GM12878 (cell line): ENCODE measurements at regions not wholly inside any gene's neighbourhood (a gene's known extent, or its start where the extent isn't known, plus 50 kb on each side); places are given as distances from the start of the nearest gene placed in this dataset.
"Not testable (repeated sequence)": the region's sequence is repeated elsewhere in the genome, so short reads cannot be mapped to it uniquely, and the experiment has no call there.

Source experiments
- ATAC-seq: fragments of 200-7000 bp; cut with Tn5 transposase; 3 replicates; pipeline ENCODE4 v1.9.1; 2020; ENCODE audit warnings: mild to moderate bottlenecking, moderate library complexity
- BruUV-seq: library from RNA; stranded (reverse); fragments of 400-500 nt; replicated peaks from 2 replicates; lab custom pipeline; 2021; lab: Mats Ljungman, UMichigan
- CTCF ChIA-PET: fragments of 300-600 bp; sonication (Branson Sonifier 250); formaldehyde crosslinking; extraction: SDS; loops from one replicate; lab custom pipeline; 2021; ENCODE audit warnings: inconsistent platforms; lab: Yijun Ruan, JAX
- POLR2A ChIA-PET: fragments of 350-600 bp; formaldehyde crosslinking; extraction: SDS; loops from one replicate; lab custom pipeline; 2021; ENCODE audit warnings: inconsistent platforms; lab: Charles Lee
- RAD21 ChIA-PET: fragments of 300-600 bp; sonication (Branson Sonifier 250); formaldehyde crosslinking; loops from one replicate; lab custom pipeline; 2023; ENCODE audit warnings: antibody characterized with exemption; ENCODE audit not compliant: unreplicated experiment; lab: Charles Lee
- SMC1A ChIA-PET: fragments of 300-600 bp; sonication (Branson Sonifier 250); formaldehyde crosslinking; loops from one replicate; lab custom pipeline; 2023; ENCODE audit not compliant: unreplicated experiment, uncharacterized antibody; lab: Charles Lee
- DNase-seq: peaks from one replicate; pipeline ENCODE4 v3.0.0-alpha.2; 2011; ENCODE audit warnings: low read depth, low spot score
- FAIRE-seq: peaks from 3 replicates; lab custom pipeline; 2011; peaks lifted over from hg19 to GRCh38; lab: Jason Lieb, UNC
- H2AFZ ChIP-seq: 2 replicates; pipeline ENCODE4 v1.6.0; 2011; ENCODE audit warnings: low read depth, low read length, control low read depth; ENCODE audit not compliant: control insufficient read depth
- H3K27ac ChIP-seq: 2 replicates; pipeline ENCODE4 v1.5.1; 2011; ENCODE audit warnings: control low read depth; ENCODE audit not compliant: control insufficient read depth, insufficient read depth
- H3K27me3 ChIP-seq, 2 experiments: replicated peaks in 1 of 2; 2 replicates each; pipeline versions ENCODE4 v1.6.0 to v1.6.1; 2011; ENCODE audit warnings: low read length in 1 of 2; ENCODE audit not compliant: control insufficient read depth in 2 of 2, insufficient read depth in 2 of 2
- H3K36me3 ChIP-seq, 2 experiments: 2 replicates each; pipeline ENCODE4 v1.5.1; 2011; ENCODE audit warnings: low read length in 1 of 2; ENCODE audit not compliant: control insufficient read depth in 2 of 2, insufficient read depth in 2 of 2
- H3K4me1 ChIP-seq: 2 replicates; pipeline ENCODE4 v1.6.1; 2011; ENCODE audit warnings: mild to moderate bottlenecking, low read length, moderate library complexity, mixed read lengths; ENCODE audit not compliant: control insufficient read depth, insufficient read depth
- H3K4me2 ChIP-seq: 2 replicates; pipeline ENCODE4 v1.6.0; 2011; ENCODE audit warnings: control low read depth; ENCODE audit not compliant: control insufficient read depth, insufficient read depth
- H3K4me3 ChIP-seq: fragments of 200-600 bp; sonication (generic); 2 replicates; pipeline ENCODE4 v1.5.1; 2016
- H3K79me2 ChIP-seq: 2 replicates; pipeline ENCODE4 v1.6.0; 2011; ENCODE audit warnings: low read length; ENCODE audit not compliant: control insufficient read depth, insufficient read depth
- H3K9ac ChIP-seq: 2 replicates; pipeline ENCODE4 v1.8.0; 2011; ENCODE audit warnings: low read length, control low read depth, mixed read lengths; ENCODE audit not compliant: control insufficient read depth, insufficient read depth
- H3K9me3 ChIP-seq: replicated peaks from 3 replicates; pipeline ENCODE4 v1.5.1; 2011; ENCODE audit warnings: mild to moderate bottlenecking, low read length; ENCODE audit not compliant: control insufficient read depth, insufficient read depth
- H4K20me1 ChIP-seq: 2 replicates; pipeline ENCODE4 v1.6.0; 2011; ENCODE audit not compliant: control insufficient read depth, insufficient read depth
- CREM ChIP-seq: IDR thresholded peaks from 2 replicates; pipeline ENCODE4 v1.6.1; 2014; ENCODE audit warnings: antibody characterized with exemption, low read depth
- DPF2 ChIP-seq: fragments of 450-650 bp; IDR thresholded peaks from 2 replicates; pipeline ENCODE4 v1.6.1; 2017; ENCODE audit warnings: mild to moderate bottlenecking
- SUPT20H ChIP-seq: IDR thresholded peaks from 2 replicates; pipeline ENCODE4 v1.6.1; 2011; ENCODE audit warnings: low read depth, mild to moderate bottlenecking, low read length, moderate library complexity, borderline replicate concordance; ENCODE audit not compliant: control insufficient read depth
- WGBS: methylation state at CpG from one replicate; pipeline ENCODE4 v1.1.6; 2016; ENCODE audit warnings: low lambda C conversion rate; ENCODE audit not compliant: insufficient replicate concordance, insufficient coverage; ENCODE audit errors: missing lambda C conversion rate; 5-methylcytosine and 5-hydroxymethylcytosine counted together
- in situ Hi-C: fragments of 300-500 bp; cut with MboI; formaldehyde crosslinking; loops from 9 replicates; pipeline ENCODE4 v1.14.3; 2018; ENCODE audit warnings: mixed read lengths
- intact Hi-C: fragments of 100-400 bp; cut with micrococcal nuclease; formaldehyde crosslinking; loops from one replicate; pipeline ENCODE4 v1.14.2; 2022; ENCODE audit not compliant: unreplicated experiment
- TF ChIP-seq, protein P1 (sequence below): IDR thresholded peaks from 2 replicates; pipeline ENCODE4 v1.6.1; 2011; ENCODE audit warnings: low read depth, mild to moderate bottlenecking, low read length, moderate library complexity, borderline replicate concordance; ENCODE audit errors: extremely low read depth
- TF ChIP-seq, protein P2 (sequence below): fragments of 450-650 bp; IDR thresholded peaks from 2 replicates; pipeline ENCODE4 v1.6.1; 2017; ENCODE audit warnings: borderline replicate concordance
- TF ChIP-seq, protein P3 (sequence below): IDR thresholded peaks from 2 replicates; pipeline ENCODE4 v1.6.1; 2011; ENCODE audit warnings: low read depth, low read length, improper control_type of control experiment, borderline replicate concordance

DNA sequence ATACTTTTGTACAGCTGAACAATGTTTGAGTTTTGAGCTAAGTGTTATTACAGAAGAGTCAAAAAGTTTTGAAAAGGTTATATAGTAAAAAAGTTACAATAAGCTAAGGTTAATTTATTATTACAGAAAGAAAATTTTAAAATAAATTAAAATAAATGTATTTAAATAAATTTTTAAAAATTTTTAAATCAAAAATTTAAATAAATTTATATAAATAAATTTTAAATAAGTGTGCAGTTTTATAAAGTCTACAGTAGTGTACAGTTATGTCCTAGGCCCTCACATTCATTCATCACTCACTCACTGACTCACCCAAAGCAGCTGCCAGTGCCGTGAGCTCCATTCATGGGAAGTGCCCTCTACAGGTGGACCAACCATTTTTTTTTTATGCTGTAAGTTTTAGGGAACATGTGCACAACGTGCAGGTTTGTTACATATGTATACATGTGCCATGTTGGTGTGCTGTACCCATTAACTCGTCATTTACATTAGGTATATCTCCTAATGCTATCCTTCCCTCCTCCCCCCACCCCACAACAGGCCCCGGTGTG, 462.9 kb upstream of the ZMIZ1 start (continued):
- TF ChIP-seq, protein P1, sequence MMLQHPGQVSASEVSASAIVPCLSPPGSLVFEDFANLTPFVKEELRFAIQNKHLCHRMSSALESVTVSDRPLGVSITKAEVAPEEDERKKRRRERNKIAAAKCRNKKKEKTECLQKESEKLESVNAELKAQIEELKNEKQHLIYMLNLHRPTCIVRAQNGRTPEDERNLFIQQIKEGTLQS: no peak
- TF ChIP-seq CREM (no peak), SUPT20H (no peak), DPF2 (no peak)
- TF ChIP-seq, protein P2, sequence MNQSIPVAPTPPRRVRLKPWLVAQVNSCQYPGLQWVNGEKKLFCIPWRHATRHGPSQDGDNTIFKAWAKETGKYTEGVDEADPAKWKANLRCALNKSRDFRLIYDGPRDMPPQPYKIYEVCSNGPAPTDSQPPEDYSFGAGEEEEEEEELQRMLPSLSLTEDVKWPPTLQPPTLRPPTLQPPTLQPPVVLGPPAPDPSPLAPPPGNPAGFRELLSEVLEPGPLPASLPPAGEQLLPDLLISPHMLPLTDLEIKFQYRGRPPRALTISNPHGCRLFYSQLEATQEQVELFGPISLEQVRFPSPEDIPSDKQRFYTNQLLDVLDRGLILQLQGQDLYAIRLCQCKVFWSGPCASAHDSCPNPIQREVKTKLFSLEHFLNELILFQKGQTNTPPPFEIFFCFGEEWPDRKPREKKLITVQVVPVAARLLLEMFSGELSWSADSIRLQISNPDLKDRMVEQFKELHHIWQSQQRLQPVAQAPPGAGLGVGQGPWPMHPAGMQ: no peak
- TF ChIP-seq, protein P3, sequence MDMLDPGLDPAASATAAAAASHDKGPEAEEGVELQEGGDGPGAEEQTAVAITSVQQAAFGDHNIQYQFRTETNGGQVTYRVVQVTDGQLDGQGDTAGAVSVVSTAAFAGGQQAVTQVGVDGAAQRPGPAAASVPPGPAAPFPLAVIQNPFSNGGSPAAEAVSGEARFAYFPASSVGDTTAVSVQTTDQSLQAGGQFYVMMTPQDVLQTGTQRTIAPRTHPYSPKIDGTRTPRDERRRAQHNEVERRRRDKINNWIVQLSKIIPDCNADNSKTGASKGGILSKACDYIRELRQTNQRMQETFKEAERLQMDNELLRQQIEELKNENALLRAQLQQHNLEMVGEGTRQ: no peak

DNA sequence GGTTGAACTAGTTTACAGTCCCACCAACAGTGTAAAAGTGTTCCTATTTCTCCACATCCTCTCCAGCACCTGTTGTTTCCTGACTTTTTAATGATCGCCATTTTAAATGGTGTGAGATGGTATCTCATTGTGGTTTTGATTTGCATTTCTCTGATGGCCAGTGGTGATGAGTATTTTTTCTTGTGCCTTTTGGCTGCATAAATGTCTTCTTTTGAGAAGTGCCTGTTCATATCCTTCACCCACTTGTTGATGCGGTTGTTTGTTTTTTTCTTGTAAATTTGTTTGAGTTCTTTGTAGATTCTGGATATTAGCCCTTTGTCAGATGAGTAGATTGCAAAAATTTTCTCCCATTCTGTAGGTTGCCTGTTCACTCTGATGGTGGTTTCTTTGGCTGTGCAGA, 462.0 kb upstream of the ZMIZ1 start:
- POLR2A ChIA-PET, FAIRE-seq, RAD21 ChIA-PET, H3K27me3 ChIP-seq, intact Hi-C loops, H3K4me2 ChIP-seq, BruUV-seq, H3K9ac ChIP-seq, DNase-seq, H2AFZ ChIP-seq, H3K79me2 ChIP-seq, in situ Hi-C loops, H3K27ac ChIP-seq, H3K4me1 ChIP-seq, H4K20me1 ChIP-seq, ATAC-seq, H3K4me3 ChIP-seq, H3K36me3 ChIP-seq, SMC1A ChIA-PET, H3K9me3 ChIP-seq, CTCF ChIA-PET: not testable (repeated sequence)
- WGBS: 60% methylated on average over 2 of the region's 2 CpGs
